ENCODE measurements at regions not wholly inside any gene's neighbourhood (a gene's known extent, or its start where the extent isn't known, plus 50 kb on each side); places are given as distances from the start of the nearest gene placed in this dataset.

GRCh38 chr4:27152703-27153102 lies 292.1 kb downstream of the STIM2 start:
- TF ChIP-seq CHD2 (IDR thresholded peaks at IDR 0.05; ENCODE audit: borderline replicate concordance, low read depth, low read length) (no peak), ATF3 (IDR thresholded peaks at IDR 0.05; ENCODE audit: borderline replicate concordance, extremely low read depth, low read depth, low read length) (no peak)

All from GM12878 (cell line).